ENCODE measurements at regions not wholly inside any gene's neighbourhood (a gene's known extent, or its start where the extent isn't known, plus 50 kb on each side); places are given as distances from the start of the nearest gene placed in this dataset.

- Histone ChIP-seq H3K4me1 (no peaks in the 10 kb centered on the region), H3K27ac (no peak overlapping the region), H3K4me3 (replicated peaks in 1 of 3) (no peak overlapping the region), H3K36me3 (no peaks in the 10 kb centered on the region), H3K9me3 (no peaks in the 10 kb centered on the region), H3K27me3 (no peaks in the 10 kb centered on the region)
- no peak for DNase-seq
- intact Hi-C loops (cut with DNase I): no loop called here
- WGBS, 2 donors: 92 to 94% methylated on average over 4 of the region's 4 CpGs
- no peak for TF ChIP-seq CTCF (IDR thresholded peaks at IDR 0.05)
- TF ChIP-seq POLR2A (IDR thresholded peaks at IDR 0.05): no peak
Measured at GRCh38 chr14:71338153-71338552, 430.9 kb downstream of the PCNX1 start.

- Histone ChIP-seq H3K36me3 (no peaks in the 10 kb centered on the region), H3K27ac (no peak overlapping the region), H3K27me3 (no peaks in the 10 kb centered on the region), H3K9me3 (no peaks in the 10 kb centered on the region), H3K4me1 (peaks cover 0 to 8% of the 10 kb centered on the region in 2 donors), H3K4me3 (replicated peaks in 1 of 3) (no peak overlapping the region)
- TF ChIP-seq POLR2A (IDR thresholded peaks at IDR 0.05): no peak
- TF ChIP-seq CTCF (IDR thresholded peaks at IDR 0.05): no peak
- intact Hi-C loops (cut with DNase I): no loop called here
- 88 to 89% methylated on average over 6 of the region's 6 CpGs for WGBS, 2 donors
- DNase-seq: no peak
Measured at GRCh38 chr14:71339650-71340415, 432.6 kb downstream of the PCNX1 start.

GRCh38 chr14:71341156-71341555 lies 433.9 kb downstream of the PCNX1 start:
- H3K36me3 ChIP-seq: no peaks in the 10 kb centered on the region
- peaks cover 0 to 8% of the 10 kb centered on the region in 2 donors for H3K4me1 ChIP-seq
- WGBS, 2 donors: 90 to 96% methylated on average over 3 of the region's 3 CpGs
- no peak overlapping the region for H3K27ac ChIP-seq
- H3K4me3 ChIP-seq (replicated peaks in 1 of 3): no peak overlapping the region
- no peaks in the 10 kb centered on the region for H3K27me3 ChIP-seq
- TF ChIP-seq CTCF (IDR thresholded peaks at IDR 0.05) (no peak), POLR2A (IDR thresholded peaks at IDR 0.05) (no peak)
- H3K9me3 ChIP-seq: no peaks in the 10 kb centered on the region
- intact Hi-C loops (cut with DNase I): no loop called here
- DNase-seq: no peak

- H3K9me3 ChIP-seq: no peaks in the 10 kb centered on the region
- no peak for TF ChIP-seq POLR2A (IDR thresholded peaks at IDR 0.05)
- TF ChIP-seq CTCF (IDR thresholded peaks at IDR 0.05): no peak
- H3K4me3 ChIP-seq (replicated peaks in 1 of 3): no peak overlapping the region
- H3K36me3 ChIP-seq: no peaks in the 10 kb centered on the region
- H3K4me1 ChIP-seq: peaks cover 0 to 8% of the 10 kb centered on the region in 2 donors
- intact Hi-C loops (cut with DNase I): no loop called here
- no peak for DNase-seq
- H3K27me3 ChIP-seq: no peaks in the 10 kb centered on the region
- H3K27ac ChIP-seq: no peak overlapping the region
- WGBS, 2 donors: 93 to 94% methylated on average over 3 of the region's 3 CpGs
Measured at GRCh38 chr14:71343724-71344123, 436.5 kb downstream of the PCNX1 start.

GRCh38 chr14:71344506-71344905 lies 437.2 kb downstream of the PCNX1 start:
- DNase-seq: peak; percentile 63 to 65
- H3K4me3 ChIP-seq (replicated peaks in 1 of 3): no peak overlapping the region
- no peak overlapping the region for H3K27ac ChIP-seq
- peaks cover 0 to 8% of the 10 kb centered on the region in 2 donors for H3K4me1 ChIP-seq
- TF ChIP-seq CTCF (IDR thresholded peaks at IDR 0.05) (no peak), POLR2A (IDR thresholded peaks at IDR 0.05) (no peak)
- intact Hi-C loops (cut with DNase I): no loop called here
- no peaks in the 10 kb centered on the region for H3K36me3 ChIP-seq
- no peaks in the 10 kb centered on the region for H3K9me3 ChIP-seq
- H3K27me3 ChIP-seq: no peaks in the 10 kb centered on the region
- 46 to 59% methylated on average over 8 of the region's 8 CpGs for whole genome bisulfite sequencing, 2 donors
